ENCODE measurements at regions not wholly inside any gene's neighbourhood (a gene's known extent, or its start where the extent isn't known, plus 50 kb on each side); places are given as distances from the start of the nearest gene placed in this dataset.
"Not testable (repeated sequence)": the region's sequence is repeated elsewhere in the genome, so short reads cannot be mapped to it uniquely, and the experiment has no call there.

- ATAC-seq = no peak
- no peak for DNase-seq (ENCODE audit: low spot score)
Measured at GRCh38 chr3:130569461-130570365, 52.7 kb downstream of the COL6A6 start.

DNA sequence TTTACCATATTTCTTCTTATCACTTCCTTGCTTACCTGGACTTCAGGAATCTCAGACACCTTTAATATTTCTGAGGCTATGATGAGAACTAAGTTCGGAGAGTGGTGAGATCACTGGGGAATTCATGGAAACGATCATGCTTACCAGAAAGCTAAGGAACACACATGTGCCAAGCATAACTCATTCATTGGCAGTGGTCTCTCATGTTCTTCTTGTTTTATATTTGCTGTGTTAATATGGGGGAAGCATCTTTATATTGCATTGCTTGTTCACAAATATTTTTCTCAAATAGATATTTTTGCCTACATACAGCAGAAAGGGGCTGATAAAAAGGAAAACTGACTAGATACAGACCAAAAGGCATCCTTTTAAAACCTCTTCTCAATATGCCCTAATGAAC, 55.8 kb downstream of the COL6A6 start:
- no peak for ATAC-seq
- no peak for DNase-seq (ENCODE audit: low spot score)

DNA sequence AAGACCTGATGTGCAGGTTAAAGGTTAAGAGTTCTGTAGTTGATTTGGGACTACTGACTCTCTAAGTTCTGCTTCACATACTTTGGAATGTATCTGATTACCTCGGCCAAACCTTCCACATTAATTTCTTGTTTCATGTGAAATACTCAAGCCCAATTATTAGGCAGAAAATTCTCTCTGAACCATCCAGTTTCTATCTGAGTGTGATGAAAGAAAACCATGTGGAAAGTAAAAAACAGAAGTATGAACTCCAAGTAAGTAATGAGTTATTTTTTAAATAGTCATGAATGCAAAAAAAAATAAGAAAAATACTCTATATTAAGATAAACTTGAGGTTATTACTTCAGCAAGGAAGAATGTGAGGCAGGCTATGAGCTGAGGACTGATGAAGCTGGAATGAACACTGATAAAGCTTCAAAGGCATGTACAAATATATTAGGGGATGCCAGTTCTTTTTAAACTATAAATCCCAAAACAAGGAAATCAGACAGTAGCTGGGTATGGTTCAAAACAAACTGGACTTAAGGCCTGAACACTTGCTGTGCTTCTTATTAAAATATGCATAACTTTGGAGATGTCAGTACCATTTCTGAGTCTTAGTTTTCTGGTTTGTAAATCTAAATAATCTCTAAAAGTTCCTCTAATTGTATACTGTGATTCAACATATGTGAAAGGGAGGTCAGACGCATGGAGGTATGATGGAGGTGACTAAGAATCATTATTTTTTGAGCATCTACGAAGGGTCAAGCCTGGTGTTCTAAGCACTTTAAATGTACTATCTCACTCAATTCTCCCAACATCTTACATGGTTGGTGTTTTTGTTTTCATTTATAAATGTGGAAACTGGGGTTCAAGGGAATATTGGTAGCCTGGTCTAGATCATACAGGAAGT, 59.6 kb downstream of the COL6A6 start:
- DNase-seq (ENCODE audit: low spot score) = no peak
- ATAC-seq = no peak

DNA sequence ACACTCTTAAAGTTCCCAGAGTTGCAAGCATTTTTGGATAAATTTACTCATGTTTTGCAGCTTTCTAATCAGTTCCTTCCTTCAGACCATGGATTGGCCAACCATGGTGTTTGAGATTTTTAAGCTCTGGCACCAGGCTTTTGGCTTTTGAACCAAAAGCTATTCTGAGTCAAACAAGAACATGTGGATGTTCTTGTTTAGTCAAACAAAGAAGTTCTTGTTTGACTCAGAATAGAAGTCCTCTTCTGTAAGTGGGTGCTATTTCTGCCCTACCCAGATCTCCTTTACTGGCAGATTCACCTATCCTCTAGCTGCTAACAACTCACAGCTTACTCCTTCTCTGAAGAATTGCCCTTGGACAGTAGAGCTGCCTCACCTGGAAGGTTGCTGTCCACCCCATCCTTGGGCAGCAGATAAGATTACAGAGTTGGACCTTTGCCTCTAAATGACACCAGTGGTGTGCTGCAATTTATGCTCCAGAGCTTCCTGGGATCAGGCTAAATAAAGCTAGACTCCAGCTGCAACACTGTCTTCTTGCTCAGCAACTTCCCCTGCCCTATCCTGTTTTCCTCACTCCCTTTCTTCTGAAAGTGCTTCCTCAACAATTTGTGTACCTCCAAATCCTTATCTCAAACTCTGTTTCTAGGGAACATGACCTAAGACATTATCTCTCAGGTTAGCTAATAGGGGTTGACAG, 65.6 kb downstream of the COL6A6 start:
- no peak for DNase-seq (ENCODE audit: low spot score)
- no peak for ATAC-seq

- ATAC-seq; DNase-seq (ENCODE audit: low spot score): not testable (repeated sequence)
Measured at GRCh38 chr3:130594749-130595148, 77.8 kb downstream of the COL6A6 start.

DNA sequence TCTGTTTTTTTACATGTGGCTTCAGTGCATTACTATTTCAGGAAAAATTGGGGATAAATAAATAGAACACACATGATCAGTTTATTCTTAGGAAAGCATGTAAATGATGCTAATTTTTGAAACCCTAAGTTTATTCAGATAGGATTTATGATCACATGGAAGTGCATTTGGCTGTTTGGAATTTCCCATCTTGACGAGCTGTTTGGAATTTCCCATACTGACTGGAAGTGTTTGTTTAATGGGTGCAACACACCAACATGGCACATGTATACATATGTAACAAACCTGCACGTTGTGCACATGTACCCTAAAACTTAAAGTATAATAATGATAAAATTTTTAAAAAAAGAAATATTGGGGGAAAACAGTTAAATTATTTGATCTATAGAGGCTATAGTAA, 79.5 kb downstream of the COL6A6 start:
- DNase-seq (ENCODE audit: low spot score) (no peak), ATAC-seq (no peak)

DNA sequence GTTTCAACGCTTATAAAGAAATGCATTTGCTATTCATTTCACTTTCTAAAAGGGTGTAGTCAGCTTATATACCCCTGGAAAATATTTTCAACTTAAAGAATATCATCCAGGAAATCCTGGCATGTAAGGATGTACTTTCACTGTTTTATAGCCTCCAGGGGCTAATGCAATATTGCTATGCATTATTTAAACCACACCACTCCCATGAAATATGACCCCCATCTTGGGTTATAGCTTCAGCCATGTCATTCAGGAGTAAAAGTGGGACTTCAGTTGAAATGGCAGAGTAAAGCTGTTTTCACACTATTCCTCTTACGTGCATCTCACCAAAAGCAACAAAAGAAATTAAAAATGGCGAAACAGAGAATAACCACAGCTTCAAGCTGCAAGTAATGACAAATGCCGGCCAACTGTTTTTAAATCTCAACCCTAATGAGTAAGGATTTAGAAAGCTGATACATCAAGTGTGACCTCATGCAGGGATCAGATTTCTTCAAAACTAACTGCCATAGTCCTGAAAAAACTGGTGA, 84.5 kb downstream of the COL6A6 start:
- ATAC-seq = no peak
- no peak for DNase-seq (ENCODE audit: low spot score)

DNA sequence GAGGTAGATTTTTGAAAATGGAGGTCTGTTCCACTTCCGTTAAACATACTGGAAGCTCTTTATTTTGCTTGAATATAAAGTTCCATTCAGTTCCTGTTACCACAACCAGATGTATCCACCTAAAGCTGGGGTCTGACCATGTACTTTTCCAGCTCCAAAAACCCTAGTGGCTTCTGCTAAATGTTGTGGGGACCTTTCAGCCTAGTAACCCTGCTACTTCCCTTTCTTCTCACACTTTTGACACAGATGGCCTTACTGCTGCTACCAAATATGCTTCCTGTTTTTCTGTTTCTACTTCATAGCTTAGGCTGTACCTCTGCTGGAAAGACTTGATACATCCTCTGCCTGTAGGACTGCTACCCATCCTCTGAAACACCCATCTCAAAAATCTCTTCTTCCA, 87.8 kb downstream of the COL6A6 start:
- DNase-seq (ENCODE audit: low spot score) (no peak), ATAC-seq (no peak)

DNA sequence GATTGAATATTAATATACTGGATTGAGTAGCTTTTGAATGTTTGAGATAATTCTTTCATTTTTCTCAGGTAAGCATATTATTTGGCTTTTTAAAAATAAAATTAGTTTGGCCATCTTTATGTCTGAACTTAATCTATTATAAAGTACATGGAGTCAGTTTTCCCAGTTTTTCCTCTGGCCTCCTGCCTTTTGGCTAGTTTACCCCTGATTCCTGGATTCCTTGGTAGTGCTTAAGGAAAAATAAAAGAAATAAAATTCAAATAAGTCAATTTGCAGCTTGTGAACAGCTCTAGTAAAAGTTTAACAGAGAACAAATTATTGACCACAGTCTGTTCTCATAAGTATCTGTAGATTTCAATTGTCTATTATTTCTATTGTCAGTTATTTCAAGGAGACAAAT, 89.4 kb downstream of the COL6A6 start:
- ATAC-seq (no peak), DNase-seq (ENCODE audit: low spot score) (no peak)

- no peak for ATAC-seq
- no peak for DNase-seq (ENCODE audit: low spot score)
Measured at GRCh38 chr3:130607553-130608154, 90.7 kb downstream of the COL6A6 start.

GRCh38 chr3:130609166-130609979, 92.4 kb downstream of the COL6A6 start:
- ATAC-seq (peak; percentile 55), DNase-seq (ENCODE audit: low spot score) (no peak)

GRCh38 chr3:130619196-130619595, 102.2 kb downstream of the COL6A6 start:
- ATAC-seq = no peak
- DNase-seq (ENCODE audit: low spot score) = no peak

DNA sequence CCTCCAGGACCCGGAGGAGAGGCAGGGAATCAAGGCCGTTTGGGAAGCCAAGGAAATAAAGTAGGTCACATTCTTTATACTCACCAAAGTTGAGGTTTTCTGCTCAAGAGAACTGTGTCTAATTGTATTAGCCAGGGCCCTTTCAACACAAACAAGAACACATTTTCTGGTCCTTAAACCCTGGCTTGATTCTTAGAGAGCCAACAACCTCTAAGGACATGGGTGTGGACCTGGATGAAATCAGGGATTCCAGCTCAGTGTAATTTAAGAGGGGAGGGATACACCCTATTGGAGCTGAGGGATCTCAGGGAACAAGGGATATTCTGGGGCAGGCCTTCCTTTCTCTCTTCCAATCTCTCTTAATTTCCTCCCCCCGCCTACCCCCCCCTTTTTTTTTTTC, 104.8 kb downstream of the COL6A6 start:
- no peak for ATAC-seq
- DNase-seq (ENCODE audit: low spot score) = no peak

- DNase-seq (ENCODE audit: low spot score) = no peak
- ATAC-seq = no peak
Measured at GRCh38 chr3:130626049-130626448, 109.1 kb downstream of the COL6A6 start.

DNA sequence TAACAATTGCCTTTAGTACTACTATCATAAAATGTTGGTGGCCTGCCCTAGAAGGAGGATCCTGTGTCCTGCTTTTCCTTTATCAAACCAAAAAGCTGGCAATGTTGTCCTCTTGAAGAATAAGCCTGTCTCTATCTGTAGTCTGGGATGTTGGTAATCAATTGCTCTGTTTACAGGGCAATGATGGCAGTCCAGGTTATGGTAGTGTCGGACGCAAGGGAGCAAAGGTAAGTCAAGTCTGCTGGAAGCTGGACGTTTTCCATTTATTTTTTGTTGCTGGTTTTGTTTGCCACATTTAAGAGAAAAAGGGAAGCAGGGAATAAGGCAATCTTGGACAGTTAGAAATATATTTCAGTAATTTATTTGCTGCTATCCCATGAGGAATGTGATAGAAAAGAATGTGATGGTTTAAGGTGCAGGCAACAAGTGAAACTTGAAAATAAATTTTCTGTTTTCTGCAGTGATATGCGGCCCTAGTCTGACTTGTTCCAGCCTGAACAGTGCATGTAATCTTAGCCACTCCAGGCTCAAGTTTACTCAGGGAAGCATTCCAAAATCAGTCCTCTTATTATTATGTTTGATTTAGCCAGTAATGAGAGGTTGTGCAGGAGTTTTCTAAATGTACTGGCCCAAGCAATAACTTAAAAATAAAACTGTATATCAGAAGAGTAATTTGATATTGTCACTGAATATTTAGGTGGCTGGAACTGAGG, 110.3 kb downstream of the COL6A6 start:
- peak; percentile 92 for ATAC-seq
- peak; percentile 46 for DNase-seq (ENCODE audit: low spot score)

DNA sequence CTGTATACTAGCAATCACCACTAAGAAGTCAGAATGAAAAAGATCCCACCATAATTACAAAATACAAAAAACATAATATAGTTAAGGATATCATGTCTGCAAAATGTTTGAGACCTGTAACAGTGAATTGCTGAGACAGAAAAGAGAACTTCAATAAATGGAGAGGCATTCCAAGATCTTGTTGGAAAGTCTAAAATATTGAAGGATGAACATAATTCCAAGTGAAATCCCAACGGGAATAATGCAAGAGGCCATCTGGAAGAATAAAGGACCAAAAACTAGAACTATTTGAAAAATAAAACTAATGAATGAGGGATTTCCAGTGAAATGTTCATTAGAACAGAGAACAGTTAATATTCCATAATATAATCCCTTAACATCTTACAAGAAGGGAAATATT, 110.9 kb downstream of the COL6A6 start:
- ATAC-seq (no peak), DNase-seq (ENCODE audit: low spot score) (no peak)
